Stimulated activated CD8-positive, alpha-beta memory T cell treated with anti-CD3 and anti-CD28 coated beads, Interleukin-4, amount 100 ng/mL, for 24 hours (primary cell): ENCODE measurements at regions not wholly inside any gene's neighbourhood (a gene's known extent, or its start where the extent isn't known, plus 50 kb on each side); places are given as distances from the start of the nearest gene placed in this dataset.
"Not testable (repeated sequence)": the region's sequence is repeated elsewhere in the genome, so short reads cannot be mapped to it uniquely, and the experiment has no call there.

Source experiments
- DNase-seq: peaks from one replicate; pipeline ENCODE4 v3.0.0-alpha.2; 2020; ENCODE audit warnings: low read depth

DNA sequence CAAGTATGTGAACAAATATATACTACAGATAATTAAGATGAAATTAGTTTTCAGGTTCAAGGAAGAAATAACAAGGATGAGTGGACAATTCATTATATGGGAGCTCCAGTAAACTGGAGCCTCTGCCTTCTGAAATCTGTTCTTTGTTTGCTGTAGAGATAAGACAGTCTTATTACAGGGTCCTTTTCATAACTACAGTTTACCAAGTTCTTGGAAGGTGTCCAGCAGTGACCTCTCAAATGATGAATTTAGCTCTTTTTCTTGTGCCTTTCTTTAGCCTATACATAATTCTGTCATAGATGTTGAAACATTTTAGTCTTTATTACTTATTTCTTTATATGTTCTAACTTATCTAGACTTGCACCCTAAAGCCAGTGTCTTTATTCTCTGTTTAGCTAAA is 89.7 kb upstream of the GBE1 start:
- DNase-seq = no peak

DNA sequence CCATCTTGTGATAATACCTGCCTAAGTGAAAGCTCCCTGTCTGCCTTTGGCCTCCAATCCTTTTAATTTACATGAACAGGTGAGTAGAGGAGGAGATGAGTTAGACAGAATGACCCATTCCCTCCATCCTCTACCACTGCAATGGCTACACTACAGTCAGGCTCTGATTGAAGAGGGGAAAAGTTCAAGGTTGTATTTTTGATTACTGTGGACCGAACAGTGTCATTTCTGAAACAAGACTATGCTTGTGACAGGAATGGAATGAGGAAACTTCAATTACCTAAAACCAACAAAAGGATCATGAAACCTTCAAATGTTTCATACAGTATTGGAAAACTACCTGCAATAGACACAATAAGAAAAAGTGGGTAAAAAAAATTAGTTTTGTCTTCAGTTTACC is 85.5 kb upstream of the GBE1 start:
- no peak for DNase-seq

DNA sequence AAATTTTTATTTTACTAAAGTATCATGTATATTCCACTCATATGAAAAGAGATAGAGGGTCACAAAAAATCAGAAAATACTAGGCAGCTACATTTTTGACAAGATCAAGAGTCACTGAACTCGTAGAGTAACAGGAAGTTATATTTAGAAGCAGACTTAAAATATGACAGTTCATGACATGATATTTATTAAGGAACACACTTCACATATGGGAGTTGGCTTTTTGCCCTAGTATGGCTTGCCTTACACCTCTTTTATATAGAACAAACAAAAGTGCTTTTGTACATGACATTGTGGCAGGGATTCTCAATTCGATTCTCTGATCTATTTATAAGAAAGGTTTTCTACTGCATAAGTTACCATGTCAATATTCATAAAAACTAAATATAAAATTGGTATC is 80.1 kb upstream of the GBE1 start:
- DNase-seq = no peak

DNA sequence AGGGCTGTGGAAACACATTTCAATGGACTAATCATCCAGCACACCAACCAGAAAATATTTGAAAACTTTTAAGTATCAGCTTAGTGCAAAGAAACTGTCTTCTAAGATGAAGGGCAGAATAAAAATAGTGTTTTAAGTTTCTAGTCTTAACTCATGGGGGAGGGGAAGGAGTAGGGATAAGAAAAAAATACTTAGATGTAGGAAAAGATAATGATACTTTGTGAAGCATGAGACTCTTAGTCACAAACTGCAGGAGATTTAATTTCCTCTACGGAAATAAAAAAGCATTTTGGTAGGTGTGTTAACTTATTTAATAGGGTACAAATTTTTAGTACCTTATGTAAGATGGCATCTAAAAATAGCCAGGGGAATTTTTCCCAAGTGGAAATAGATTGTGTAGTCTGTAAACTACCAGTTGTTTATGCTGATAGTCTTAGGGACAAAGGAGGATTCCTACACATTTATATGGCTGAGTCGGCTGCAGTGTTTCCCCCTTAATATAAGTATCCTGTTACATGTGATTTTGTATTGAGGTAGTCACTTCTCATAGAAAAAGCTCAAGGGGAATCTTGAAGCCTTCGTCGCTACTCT is 78.2 kb upstream of the GBE1 start:
- no peak for DNase-seq

DNA sequence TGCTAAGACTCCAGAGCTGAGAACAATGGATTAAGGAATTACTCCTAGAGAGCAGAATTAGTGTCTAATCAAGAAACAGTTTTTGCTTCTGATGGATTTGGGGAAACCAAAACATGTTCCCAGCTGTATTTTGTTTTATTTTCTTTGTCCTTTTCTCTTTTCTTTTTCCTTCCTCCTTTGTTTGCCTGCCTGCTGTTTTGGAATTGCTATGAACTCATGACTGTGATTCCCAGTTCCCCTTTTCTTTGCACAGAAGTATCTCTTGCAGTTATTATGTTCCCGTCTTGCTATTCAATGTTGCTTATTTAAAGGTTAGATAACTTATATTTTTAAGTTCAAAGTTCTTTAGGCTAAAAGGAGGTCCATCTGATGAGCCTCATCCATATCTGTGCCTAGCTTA is 77.0 kb upstream of the GBE1 start:
- no peak for DNase-seq

DNA sequence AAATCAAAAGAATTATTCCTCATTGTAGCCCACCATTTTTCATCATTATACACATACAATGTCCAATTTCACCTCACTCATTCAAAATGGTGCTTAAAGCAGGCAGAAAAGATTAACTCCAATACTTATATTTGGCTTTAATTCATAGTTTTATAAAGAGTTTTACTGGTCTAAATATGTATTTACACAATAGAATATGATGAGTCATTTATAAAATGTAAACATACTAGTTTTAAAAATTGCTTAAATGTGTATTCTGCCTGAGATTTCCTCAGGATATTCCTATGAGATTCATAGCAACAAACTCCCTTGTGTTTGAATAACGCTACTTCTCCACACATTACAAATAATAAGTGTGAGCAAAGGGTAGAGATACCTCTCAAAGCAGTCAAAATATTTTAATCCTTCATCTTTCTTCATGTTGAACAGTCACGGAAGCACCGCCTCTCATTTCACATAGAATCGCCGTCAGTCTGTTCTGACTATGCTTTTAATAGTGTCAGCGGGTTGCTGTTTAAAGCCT is 75.7 kb upstream of the GBE1 start:
- no peak for DNase-seq

DNA sequence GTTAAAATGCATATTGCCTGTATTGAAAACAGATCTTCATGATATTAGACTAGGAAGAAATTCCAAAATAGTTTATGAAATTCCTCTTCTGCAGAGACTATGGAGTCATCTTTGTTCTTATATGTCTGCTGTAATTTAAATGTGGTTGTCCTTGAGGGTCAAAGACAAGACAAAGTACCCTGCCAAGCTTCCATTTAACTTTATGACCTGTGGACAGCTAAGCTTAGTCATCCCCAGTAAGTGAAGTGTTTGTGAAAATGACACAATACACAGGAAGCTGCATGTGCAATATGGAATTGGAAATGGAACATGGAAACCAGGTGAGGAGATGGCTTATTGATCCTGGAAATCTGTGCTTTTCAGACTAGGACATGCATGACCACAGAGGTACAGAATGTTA is 68.5 kb upstream of the GBE1 start:
- no peak for DNase-seq

DNA sequence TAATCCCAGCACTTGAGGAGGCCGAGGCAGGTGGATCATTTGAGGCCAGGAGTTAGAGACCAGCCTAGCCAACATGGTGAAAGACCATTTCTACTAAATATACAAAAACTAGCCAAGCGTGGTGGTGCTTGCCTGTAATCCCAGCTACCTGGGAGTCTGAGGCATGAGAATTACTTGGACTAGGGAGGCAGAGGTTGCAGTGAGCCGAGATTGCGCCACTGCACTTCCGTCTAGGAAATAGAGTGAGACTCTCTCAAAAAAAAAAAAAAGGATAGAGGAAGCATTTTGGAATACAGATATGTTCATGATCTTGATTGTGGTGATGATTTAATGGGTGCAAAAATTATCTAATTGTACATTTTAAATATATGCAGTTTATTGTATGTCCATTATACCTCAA is 67.8 kb upstream of the GBE1 start:
- not testable (repeated sequence) for DNase-seq

DNA sequence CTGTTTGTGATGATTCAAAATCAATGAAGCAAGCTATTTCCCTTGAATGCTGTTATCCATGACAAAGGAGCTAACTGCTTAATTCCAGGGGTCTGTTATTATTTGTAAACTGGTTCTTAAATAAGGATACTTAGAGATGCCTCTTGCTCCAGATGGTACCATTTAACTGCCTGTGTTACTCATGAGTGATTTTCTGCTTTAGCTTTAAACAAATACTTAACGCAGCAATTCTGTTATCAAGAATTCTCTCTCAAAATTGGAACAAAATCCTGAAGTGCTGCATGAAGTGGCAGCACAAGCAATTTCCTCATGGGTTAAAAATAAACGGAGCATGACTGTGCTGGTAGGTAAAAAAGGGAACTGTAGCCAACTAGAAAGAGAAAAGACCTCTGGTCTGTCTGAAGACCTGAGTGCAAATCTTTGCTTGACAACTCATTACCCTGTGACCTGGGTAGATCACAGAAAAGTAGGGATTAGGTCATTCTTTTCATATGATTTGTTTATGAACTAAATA is 62.5 kb upstream of the GBE1 start:
- no peak for DNase-seq

DNA sequence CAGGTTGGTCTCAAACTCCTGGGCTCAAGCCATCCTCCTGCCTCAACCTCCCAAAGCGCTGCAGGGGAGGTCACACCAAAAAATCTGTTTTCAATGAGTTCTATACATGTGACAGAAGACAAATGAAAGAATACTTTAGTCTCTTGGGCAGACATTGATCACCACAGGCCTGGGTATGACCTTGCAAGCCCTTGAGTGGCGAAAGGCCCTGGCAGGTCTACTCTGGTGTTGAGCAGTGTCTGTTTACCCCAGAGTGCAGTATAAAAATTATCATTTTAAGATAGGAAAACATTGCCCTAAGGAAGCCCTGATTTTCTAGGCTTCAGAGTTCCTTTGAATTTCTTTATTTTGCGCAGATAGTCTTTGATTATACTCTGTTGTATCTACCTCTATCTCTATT is 61.6 kb upstream of the GBE1 start:
- no peak for DNase-seq

DNA sequence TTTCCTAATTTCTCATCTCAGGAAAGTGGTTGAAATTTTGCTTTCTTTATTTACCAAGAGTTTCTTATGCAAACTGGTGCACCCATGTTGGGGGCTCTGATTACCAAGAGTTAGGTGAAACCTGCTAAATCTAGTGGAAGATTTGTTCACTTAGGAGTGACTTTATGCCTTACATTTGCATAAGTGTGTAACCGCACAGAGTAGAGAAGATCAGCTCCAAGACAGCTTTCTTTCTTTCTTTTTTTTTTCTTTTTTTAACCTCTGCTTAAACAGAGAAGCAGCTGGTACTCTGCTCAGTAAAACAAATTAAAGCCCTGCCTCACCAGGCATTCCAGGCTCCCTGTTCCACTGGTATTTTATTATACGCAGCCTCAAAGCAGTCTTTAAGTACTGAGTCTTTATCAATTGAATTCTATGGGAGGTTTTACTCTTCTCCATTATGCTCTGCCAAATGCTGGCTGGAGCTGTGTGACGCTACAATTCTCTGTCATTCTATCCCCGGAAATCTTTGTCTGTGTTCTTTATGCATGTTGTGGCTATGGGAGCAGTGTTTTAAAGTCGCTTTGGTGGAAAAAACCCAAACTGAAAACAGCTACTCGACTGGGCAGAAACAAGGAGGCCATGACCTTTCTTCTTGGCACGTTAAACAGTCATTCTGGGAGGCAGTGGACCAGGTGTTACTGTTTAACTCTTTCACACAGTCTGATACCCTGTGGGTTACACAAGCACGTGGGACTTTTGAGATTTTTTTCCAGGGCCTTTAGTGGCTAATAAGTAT is 55.2 kb upstream of the GBE1 start:
- no peak for DNase-seq

DNA sequence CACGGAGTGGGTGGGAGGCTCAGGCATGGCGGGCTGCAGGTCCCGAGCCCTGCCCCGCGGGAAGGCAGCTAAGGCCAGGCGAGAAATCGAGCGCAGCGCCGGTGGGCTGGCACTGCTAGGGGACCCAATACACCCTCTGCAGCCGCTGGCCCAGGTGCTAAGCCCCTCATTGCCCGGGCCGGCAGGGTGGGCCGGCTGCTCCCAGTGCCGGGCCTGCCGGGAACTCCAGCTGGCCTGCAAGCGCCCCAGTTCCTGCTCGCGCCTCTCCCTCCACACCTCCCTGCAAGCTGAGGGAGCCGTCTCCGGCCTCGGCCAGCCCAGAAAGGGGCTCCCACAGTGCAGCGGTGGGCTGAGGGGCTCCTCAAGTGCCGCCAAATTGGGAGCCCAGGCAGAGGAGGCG is 50.7 kb upstream of the GBE1 start:
- not testable (repeated sequence) for DNase-seq
